Tibial nerve (tissue), 3 donors: ENCODE measurements at regions not wholly inside any gene's neighbourhood (a gene's known extent, or its start where the extent isn't known, plus 50 kb on each side); places are given as distances from the start of the nearest gene placed in this dataset.

ENCODE experiments used
- CTCF ChIP-seq, 5 experiments: fragments of 200-600 bp in 3 of 5; fragments of 450-650 bp in 2 of 5; sonication (generic) in 3 of 5; IDR thresholded peaks; one replicate each; pipeline ENCODE4 v1.5.1; 2016 to 2019; ENCODE audit warnings: antibody characterized with exemption in 5 of 5, mild to moderate bottlenecking in 3 of 5, moderate library complexity in 2 of 5
- POLR2A ChIP-seq, 2 donors: fragments of 450-650 bp; IDR thresholded peaks; one replicate each; pipeline ENCODE4 v1.6.1; 2017; ENCODE audit warnings: antibody characterized with exemption in 2 of 2, mild to moderate bottlenecking in 2 of 2, moderate library complexity in 2 of 2

- no peak for TF ChIP-seq CTCF (IDR thresholded peaks at IDR 0.05)
- no peak for TF ChIP-seq POLR2A (IDR thresholded peaks at IDR 0.05)
These were observed 1127.3 kb downstream of the EPHA7 start for GRCh38 chr6:92292067-92292466.
